ENCODE measurements at regions not wholly inside any gene's neighbourhood (a gene's known extent, or its start where the extent isn't known, plus 50 kb on each side); places are given as distances from the start of the nearest gene placed in this dataset.

DNA sequence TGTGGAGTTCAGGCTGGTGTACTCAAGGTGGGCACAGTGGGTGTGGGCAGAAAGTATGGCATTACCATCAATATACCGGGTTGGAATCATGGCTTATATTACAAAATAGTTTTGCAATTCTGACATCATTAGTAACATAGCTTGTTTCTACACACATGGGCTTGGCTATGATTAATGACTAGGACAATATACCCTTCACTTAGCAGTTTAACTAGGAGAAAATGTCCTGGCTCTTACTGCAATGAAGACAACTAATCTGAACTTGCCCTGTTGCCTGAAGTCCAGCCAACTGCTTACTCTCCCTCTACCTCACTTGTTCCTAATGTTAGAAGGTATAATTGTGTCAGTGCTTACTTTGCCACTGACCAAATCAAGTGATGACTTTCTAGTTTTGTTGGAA is 612.5 kb downstream of the EFNA5 start:
- H3K4me1 ChIP-seq (ENCODE audit: insufficient read depth, low read length): no peaks in the 10 kb centered on the region
- Mint-ChIP-seq H3K27me3 (ENCODE audit: low read depth, unreplicated experiment) (no peaks in the 10 kb centered on the region), H3K36me3 (ENCODE audit: low read depth, unreplicated experiment) (peaks cover 2% of the 10 kb centered on the region), H3K4me1 (ENCODE audit: low read depth, unreplicated experiment) (no peaks in the 10 kb centered on the region), H3K27ac (ENCODE audit: unreplicated experiment) (no peak overlapping the region), H3K4me3 (ENCODE audit: unreplicated experiment) (no peak overlapping the region), H3K9me3 (ENCODE audit: unreplicated experiment) (no peaks in the 10 kb centered on the region)
- no peaks in the 10 kb centered on the region for H3K27me3 ChIP-seq (ENCODE audit: insufficient read depth, low read length)
- no peak overlapping the region for H3K27ac ChIP-seq (ENCODE audit: low read depth, low read length)
- TF ChIP-seq EZH2 (IDR thresholded peaks at IDR 0.05; ENCODE audit: insufficient read depth, low read length): no peak
- TF ChIP-seq, protein P1, sequence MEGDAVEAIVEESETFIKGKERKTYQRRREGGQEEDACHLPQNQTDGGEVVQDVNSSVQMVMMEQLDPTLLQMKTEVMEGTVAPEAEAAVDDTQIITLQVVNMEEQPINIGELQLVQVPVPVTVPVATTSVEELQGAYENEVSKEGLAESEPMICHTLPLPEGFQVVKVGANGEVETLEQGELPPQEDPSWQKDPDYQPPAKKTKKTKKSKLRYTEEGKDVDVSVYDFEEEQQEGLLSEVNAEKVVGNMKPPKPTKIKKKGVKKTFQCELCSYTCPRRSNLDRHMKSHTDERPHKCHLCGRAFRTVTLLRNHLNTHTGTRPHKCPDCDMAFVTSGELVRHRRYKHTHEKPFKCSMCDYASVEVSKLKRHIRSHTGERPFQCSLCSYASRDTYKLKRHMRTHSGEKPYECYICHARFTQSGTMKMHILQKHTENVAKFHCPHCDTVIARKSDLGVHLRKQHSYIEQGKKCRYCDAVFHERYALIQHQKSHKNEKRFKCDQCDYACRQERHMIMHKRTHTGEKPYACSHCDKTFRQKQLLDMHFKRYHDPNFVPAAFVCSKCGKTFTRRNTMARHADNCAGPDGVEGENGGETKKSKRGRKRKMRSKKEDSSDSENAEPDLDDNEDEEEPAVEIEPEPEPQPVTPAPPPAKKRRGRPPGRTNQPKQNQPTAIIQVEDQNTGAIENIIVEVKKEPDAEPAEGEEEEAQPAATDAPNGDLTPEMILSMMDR (IDR thresholded peaks at IDR 0.05; ENCODE audit: insufficient read depth, low read depth, low read length): no peak
- no peak overlapping the region for H3K4me3 ChIP-seq (ENCODE audit: insufficient read depth, low read depth, low read length)
- no peaks in the 10 kb centered on the region for H4K20me1 ChIP-seq (ENCODE audit: insufficient read depth, low read length)
- no peak for DNase-seq (ENCODE audit: low read depth)
- no peaks in the 10 kb centered on the region for H3K9me3 ChIP-seq (ENCODE audit: insufficient read depth, low read depth, low read length)
- no peak overlapping the region for H2AFZ ChIP-seq (ENCODE audit: low read depth, low read length)
- H3K9ac ChIP-seq (ENCODE audit: low read length): no peak overlapping the region
- H3K36me3 ChIP-seq (ENCODE audit: insufficient read depth, low read length): no peaks in the 10 kb centered on the region
- no peak overlapping the region for H3K4me2 ChIP-seq (ENCODE audit: low read length)
- FAIRE-seq: no peak
- H3K79me2 ChIP-seq (ENCODE audit: insufficient read depth, low read length): no peaks in the 10 kb centered on the region

- Histone ChIP-seq H2AFZ (ENCODE audit: low read depth, low read length) (no peak overlapping the region), H3K9ac (ENCODE audit: low read length) (no peak overlapping the region), H3K9me3 (ENCODE audit: insufficient read depth, low read depth, low read length) (no peaks in the 10 kb centered on the region), H4K20me1 (ENCODE audit: insufficient read depth, low read length) (no peaks in the 10 kb centered on the region), H3K27ac (ENCODE audit: low read depth, low read length) (no peak overlapping the region), H3K4me3 (ENCODE audit: insufficient read depth, low read depth, low read length) (no peak overlapping the region), H3K79me2 (ENCODE audit: insufficient read depth, low read length) (no peaks in the 10 kb centered on the region), H3K4me1 (ENCODE audit: insufficient read depth, low read length) (no peaks in the 10 kb centered on the region), H3K36me3 (ENCODE audit: insufficient read depth, low read length) (no peaks in the 10 kb centered on the region), H3K4me2 (ENCODE audit: low read length) (no peak overlapping the region), H3K27me3 (ENCODE audit: insufficient read depth, low read length) (no peaks in the 10 kb centered on the region)
- no peak overlapping the region for H3K27ac Mint-ChIP-seq (ENCODE audit: unreplicated experiment)
- H3K9me3 Mint-ChIP-seq (ENCODE audit: unreplicated experiment): no peaks in the 10 kb centered on the region
- H3K4me1 Mint-ChIP-seq (ENCODE audit: low read depth, unreplicated experiment): no peaks in the 10 kb centered on the region
- FAIRE-seq (no peak), DNase-seq (ENCODE audit: low read depth) (no peak)
- TF ChIP-seq, protein P1 (IDR thresholded peaks at IDR 0.05; ENCODE audit: insufficient read depth, low read depth, low read length): no peak
- TF ChIP-seq EZH2 (IDR thresholded peaks at IDR 0.05; ENCODE audit: insufficient read depth, low read length): no peak
- no peak overlapping the region for H3K4me3 Mint-ChIP-seq (ENCODE audit: unreplicated experiment)
- peaks cover 2% of the 10 kb centered on the region for H3K36me3 Mint-ChIP-seq (ENCODE audit: low read depth, unreplicated experiment)
- H3K27me3 Mint-ChIP-seq (ENCODE audit: low read depth, unreplicated experiment): no peaks in the 10 kb centered on the region
Observed at GRCh38 chr5:107056278-107056677, 614.5 kb downstream of the EFNA5 start.

- Histone ChIP-seq H3K4me2 (ENCODE audit: low read length) (no peak overlapping the region), H4K20me1 (ENCODE audit: insufficient read depth, low read length) (no peaks in the 10 kb centered on the region), H3K36me3 (ENCODE audit: insufficient read depth, low read length) (no peaks in the 10 kb centered on the region), H3K4me1 (ENCODE audit: insufficient read depth, low read length) (no peaks in the 10 kb centered on the region), H3K27ac (ENCODE audit: low read depth, low read length) (no peak overlapping the region), H3K9me3 (ENCODE audit: insufficient read depth, low read depth, low read length) (no peaks in the 10 kb centered on the region), H3K4me3 (ENCODE audit: insufficient read depth, low read depth, low read length) (no peak overlapping the region), H2AFZ (ENCODE audit: low read depth, low read length) (no peak overlapping the region), H3K27me3 (ENCODE audit: insufficient read depth, low read length) (no peaks in the 10 kb centered on the region), H3K79me2 (ENCODE audit: insufficient read depth, low read length) (no peaks in the 10 kb centered on the region), H3K9ac (ENCODE audit: low read length) (no peak overlapping the region)
- H3K4me3 Mint-ChIP-seq (ENCODE audit: unreplicated experiment): no peak overlapping the region
- no peaks in the 10 kb centered on the region for H3K36me3 Mint-ChIP-seq (ENCODE audit: low read depth, unreplicated experiment)
- DNase-seq (ENCODE audit: low read depth) (no peak), FAIRE-seq (no peak)
- H3K27ac Mint-ChIP-seq (ENCODE audit: unreplicated experiment): no peak overlapping the region
- H3K9me3 Mint-ChIP-seq (ENCODE audit: unreplicated experiment): peaks cover 4% of the 10 kb centered on the region
- H3K27me3 Mint-ChIP-seq (ENCODE audit: low read depth, unreplicated experiment): no peaks in the 10 kb centered on the region
- H3K4me1 Mint-ChIP-seq (ENCODE audit: low read depth, unreplicated experiment): no peaks in the 10 kb centered on the region
- TF ChIP-seq, protein P1 (IDR thresholded peaks at IDR 0.05; ENCODE audit: insufficient read depth, low read depth, low read length): no peak
- TF ChIP-seq EZH2 (IDR thresholded peaks at IDR 0.05; ENCODE audit: insufficient read depth, low read length): no peak
Observed at GRCh38 chr5:107047048-107047447, 623.7 kb downstream of the EFNA5 start.

All from astrocyte (in vitro differentiated cells and primary cell).